ENCODE measurements at regions not wholly inside any gene's neighbourhood (a gene's known extent, or its start where the extent isn't known, plus 50 kb on each side); places are given as distances from the start of the nearest gene placed in this dataset.

- no peak for TF ChIP-seq MAFK (IDR thresholded peaks at IDR 0.05; ENCODE audit: low read depth, low read length)
- no peak for TF ChIP-seq JUN (IDR thresholded peaks at IDR 0.05; ENCODE audit: low read depth, low read length)
- no peak for TF ChIP-seq E2F6 (IDR thresholded peaks at IDR 0.05)
Measured at GRCh38 chr6:56350628-56351260, 103.4 kb upstream of the COL21A1 start (continued).
